ENCODE measurements at regions not wholly inside any gene's neighbourhood (a gene's known extent, or its start where the extent isn't known, plus 50 kb on each side); places are given as distances from the start of the nearest gene placed in this dataset.

DNA sequence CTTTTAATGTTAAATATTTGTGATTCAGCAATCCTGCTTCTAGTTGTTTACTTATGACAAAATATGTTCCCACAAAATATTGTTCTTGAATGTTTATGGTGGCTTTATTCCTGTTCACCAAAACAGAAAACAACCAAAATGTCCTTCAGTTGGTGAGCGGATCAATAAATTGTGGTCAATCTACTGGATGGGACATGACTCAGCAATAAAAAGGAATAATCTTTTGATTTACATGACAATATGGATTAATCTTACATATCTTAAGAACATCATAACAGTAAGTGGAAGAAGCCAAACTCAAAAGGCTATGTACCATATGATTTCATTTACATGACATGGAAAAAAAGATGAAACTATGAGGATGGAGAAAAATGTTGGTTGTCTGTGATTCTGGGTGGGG, 691.3 kb upstream of the GHITM start:
- TF ChIP-seq, protein P1, sequence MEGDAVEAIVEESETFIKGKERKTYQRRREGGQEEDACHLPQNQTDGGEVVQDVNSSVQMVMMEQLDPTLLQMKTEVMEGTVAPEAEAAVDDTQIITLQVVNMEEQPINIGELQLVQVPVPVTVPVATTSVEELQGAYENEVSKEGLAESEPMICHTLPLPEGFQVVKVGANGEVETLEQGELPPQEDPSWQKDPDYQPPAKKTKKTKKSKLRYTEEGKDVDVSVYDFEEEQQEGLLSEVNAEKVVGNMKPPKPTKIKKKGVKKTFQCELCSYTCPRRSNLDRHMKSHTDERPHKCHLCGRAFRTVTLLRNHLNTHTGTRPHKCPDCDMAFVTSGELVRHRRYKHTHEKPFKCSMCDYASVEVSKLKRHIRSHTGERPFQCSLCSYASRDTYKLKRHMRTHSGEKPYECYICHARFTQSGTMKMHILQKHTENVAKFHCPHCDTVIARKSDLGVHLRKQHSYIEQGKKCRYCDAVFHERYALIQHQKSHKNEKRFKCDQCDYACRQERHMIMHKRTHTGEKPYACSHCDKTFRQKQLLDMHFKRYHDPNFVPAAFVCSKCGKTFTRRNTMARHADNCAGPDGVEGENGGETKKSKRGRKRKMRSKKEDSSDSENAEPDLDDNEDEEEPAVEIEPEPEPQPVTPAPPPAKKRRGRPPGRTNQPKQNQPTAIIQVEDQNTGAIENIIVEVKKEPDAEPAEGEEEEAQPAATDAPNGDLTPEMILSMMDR (conservative IDR thresholded peaks at IDR 0.05), result no peak
- no peak for TF ChIP-seq EZH2 (IDR thresholded peaks at IDR 0.05; ENCODE audit: low read depth)
